GM12878 (cell line): ENCODE measurements at regions not wholly inside any gene's neighbourhood (a gene's known extent, or its start where the extent isn't known, plus 50 kb on each side); places are given as distances from the start of the nearest gene placed in this dataset.

Experiments
- ATAC-seq: fragments of 200-7000 bp; cut with Tn5 transposase; 3 replicates; pipeline ENCODE4 v1.9.1; 2020; ENCODE audit warnings: mild to moderate bottlenecking, moderate library complexity
- BruUV-seq: library from RNA; stranded (reverse); fragments of 400-500 nt; replicated peaks from 2 replicates; lab custom pipeline; 2021; lab: Mats Ljungman, UMichigan
- CTCF ChIA-PET: fragments of 300-600 bp; sonication (Branson Sonifier 250); formaldehyde crosslinking; extraction: SDS; loops from one replicate; lab custom pipeline; 2021; ENCODE audit warnings: inconsistent platforms; lab: Yijun Ruan, JAX
- POLR2A ChIA-PET: fragments of 350-600 bp; formaldehyde crosslinking; extraction: SDS; loops from one replicate; lab custom pipeline; 2021; ENCODE audit warnings: inconsistent platforms; lab: Charles Lee
- RAD21 ChIA-PET: fragments of 300-600 bp; sonication (Branson Sonifier 250); formaldehyde crosslinking; loops from one replicate; lab custom pipeline; 2023; ENCODE audit warnings: antibody characterized with exemption; ENCODE audit not compliant: unreplicated experiment; lab: Charles Lee
- SMC1A ChIA-PET: fragments of 300-600 bp; sonication (Branson Sonifier 250); formaldehyde crosslinking; loops from one replicate; lab custom pipeline; 2023; ENCODE audit not compliant: unreplicated experiment, uncharacterized antibody; lab: Charles Lee
- DNase-seq: peaks from one replicate; pipeline ENCODE4 v3.0.0-alpha.2; 2011; ENCODE audit warnings: low read depth, low spot score
- FAIRE-seq: peaks from 3 replicates; lab custom pipeline; 2011; peaks lifted over from hg19 to GRCh38; lab: Jason Lieb, UNC
- H2AFZ ChIP-seq: 2 replicates; pipeline ENCODE4 v1.6.0; 2011; ENCODE audit warnings: low read depth, low read length, control low read depth; ENCODE audit not compliant: control insufficient read depth
- H3K27ac ChIP-seq: 2 replicates; pipeline ENCODE4 v1.5.1; 2011; ENCODE audit warnings: control low read depth; ENCODE audit not compliant: control insufficient read depth, insufficient read depth
- H3K27me3 ChIP-seq, 2 experiments: replicated peaks in 1 of 2; 2 replicates each; pipeline versions ENCODE4 v1.6.0 to v1.6.1; 2011; ENCODE audit warnings: low read length in 1 of 2; ENCODE audit not compliant: control insufficient read depth in 2 of 2, insufficient read depth in 2 of 2
- H3K36me3 ChIP-seq, 2 experiments: 2 replicates each; pipeline ENCODE4 v1.5.1; 2011; ENCODE audit warnings: low read length in 1 of 2; ENCODE audit not compliant: control insufficient read depth in 2 of 2, insufficient read depth in 2 of 2
- H3K4me1 ChIP-seq: 2 replicates; pipeline ENCODE4 v1.6.1; 2011; ENCODE audit warnings: mild to moderate bottlenecking, low read length, moderate library complexity, mixed read lengths; ENCODE audit not compliant: control insufficient read depth, insufficient read depth
- H3K4me2 ChIP-seq: 2 replicates; pipeline ENCODE4 v1.6.0; 2011; ENCODE audit warnings: control low read depth; ENCODE audit not compliant: control insufficient read depth, insufficient read depth
- H3K4me3 ChIP-seq: fragments of 200-600 bp; sonication (generic); 2 replicates; pipeline ENCODE4 v1.5.1; 2016
- H3K79me2 ChIP-seq: 2 replicates; pipeline ENCODE4 v1.6.0; 2011; ENCODE audit warnings: low read length; ENCODE audit not compliant: control insufficient read depth, insufficient read depth
- H3K9ac ChIP-seq: 2 replicates; pipeline ENCODE4 v1.8.0; 2011; ENCODE audit warnings: low read length, control low read depth, mixed read lengths; ENCODE audit not compliant: control insufficient read depth, insufficient read depth
- H3K9me3 ChIP-seq: replicated peaks from 3 replicates; pipeline ENCODE4 v1.5.1; 2011; ENCODE audit warnings: mild to moderate bottlenecking, low read length; ENCODE audit not compliant: control insufficient read depth, insufficient read depth
- H4K20me1 ChIP-seq: 2 replicates; pipeline ENCODE4 v1.6.0; 2011; ENCODE audit not compliant: control insufficient read depth, insufficient read depth
- BRCA1 ChIP-seq: IDR thresholded peaks from 2 replicates; pipeline ENCODE4 v1.6.1; 2011; ENCODE audit warnings: low read depth, low read length, improper control_type of control experiment
- MTA2 ChIP-seq: fragments of 450-650 bp; IDR thresholded peaks from 2 replicates; pipeline ENCODE4 v1.6.1; 2016; ENCODE audit warnings: low read depth, mild to moderate bottlenecking, moderate library complexity
- NR2F1 ChIP-seq: fragments of 450-650 bp; conservative IDR thresholded peaks from 2 replicates; pipeline ENCODE4 v1.6.1; 2017; ENCODE audit warnings: mild to moderate bottlenecking
- RAD51 ChIP-seq: fragments of 450-650 bp; IDR thresholded peaks from 2 replicates; pipeline ENCODE4 v1.6.1; 2016; ENCODE audit warnings: moderate library complexity, mild to moderate bottlenecking, inconsistent platforms
- WGBS: methylation state at CpG from one replicate; pipeline ENCODE4 v1.1.6; 2016; ENCODE audit warnings: low lambda C conversion rate; ENCODE audit not compliant: insufficient replicate concordance, insufficient coverage; ENCODE audit errors: missing lambda C conversion rate; 5-methylcytosine and 5-hydroxymethylcytosine counted together
- in situ Hi-C: fragments of 300-500 bp; cut with MboI; formaldehyde crosslinking; loops from 9 replicates; pipeline ENCODE4 v1.14.3; 2018; ENCODE audit warnings: mixed read lengths
- intact Hi-C: fragments of 100-400 bp; cut with micrococcal nuclease; formaldehyde crosslinking; loops from one replicate; pipeline ENCODE4 v1.14.2; 2022; ENCODE audit not compliant: unreplicated experiment
- TF ChIP-seq, protein P1 (sequence below): IDR thresholded peaks from 2 replicates; pipeline ENCODE4 v1.6.1; 2011; ENCODE audit warnings: borderline replicate concordance, low read depth, mild to moderate bottlenecking, moderate library complexity, low read length; ENCODE audit not compliant: insufficient read depth, poor library complexity, severe bottlenecking
- TF ChIP-seq, protein P2 (sequence below): fragments of 450-650 bp; formaldehyde crosslinking; IDR thresholded peaks from 2 replicates; pipeline ENCODE4 v1.5.0; 2022; ENCODE audit warnings: mild to moderate bottlenecking, missing genetic modification characterization
- TF ChIP-seq, protein P3 (sequence below): fragments of 450-650 bp; formaldehyde crosslinking; IDR thresholded peaks from 2 replicates; pipeline ENCODE4 v1.4.0; 2020; ENCODE audit warnings: mild to moderate bottlenecking, moderate library complexity

DNA sequence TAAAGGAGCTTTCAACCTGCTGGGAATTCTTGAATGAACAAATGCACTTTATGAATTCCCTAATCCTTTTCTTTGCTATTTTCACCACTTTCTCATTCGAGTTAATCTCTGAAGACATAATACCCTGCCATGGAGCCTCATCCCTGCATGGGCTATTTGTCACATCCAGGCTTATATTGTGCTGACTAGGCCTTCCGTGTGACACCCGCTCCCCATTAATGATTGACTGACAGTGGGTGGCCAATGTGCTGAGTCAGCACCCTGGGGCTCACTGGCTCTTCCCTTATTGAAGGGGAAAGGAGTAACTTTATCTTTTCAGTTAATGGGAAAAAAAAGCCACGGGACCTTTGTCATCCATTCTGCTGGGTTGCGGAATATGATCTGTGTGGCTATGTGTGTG lies 1024.8 kb upstream of the EEF2KMT start (continued):
- TF ChIP-seq, protein P1, sequence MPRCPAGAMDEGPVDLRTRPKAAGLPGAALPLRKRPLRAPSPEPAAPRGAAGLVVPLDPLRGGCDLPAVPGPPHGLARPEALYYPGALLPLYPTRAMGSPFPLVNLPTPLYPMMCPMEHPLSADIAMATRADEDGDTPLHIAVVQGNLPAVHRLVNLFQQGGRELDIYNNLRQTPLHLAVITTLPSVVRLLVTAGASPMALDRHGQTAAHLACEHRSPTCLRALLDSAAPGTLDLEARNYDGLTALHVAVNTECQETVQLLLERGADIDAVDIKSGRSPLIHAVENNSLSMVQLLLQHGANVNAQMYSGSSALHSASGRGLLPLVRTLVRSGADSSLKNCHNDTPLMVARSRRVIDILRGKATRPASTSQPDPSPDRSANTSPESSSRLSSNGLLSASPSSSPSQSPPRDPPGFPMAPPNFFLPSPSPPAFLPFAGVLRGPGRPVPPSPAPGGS = no peak
- no peak for TF ChIP-seq BRCA1

DNA sequence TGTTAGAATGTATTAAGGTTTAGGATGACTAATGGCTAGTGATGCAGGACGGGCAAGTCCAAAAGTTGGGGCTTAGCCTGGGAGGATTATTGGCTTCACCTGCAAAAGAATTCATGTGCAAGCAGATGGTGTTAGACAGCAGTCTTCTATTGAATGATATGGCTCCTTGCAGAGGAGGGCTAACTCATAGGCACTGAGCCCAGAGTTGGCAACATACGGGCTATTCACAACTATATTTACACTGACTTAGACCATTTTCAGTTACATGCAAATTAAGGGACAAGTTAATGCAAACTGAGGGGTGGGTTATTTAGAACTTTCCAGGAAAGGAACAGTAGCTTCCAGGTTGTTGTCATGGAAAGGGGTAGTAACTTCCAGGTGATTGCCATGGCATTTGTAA lies 1017.1 kb upstream of the EEF2KMT start:
- in situ Hi-C loops (no loop called here), intact Hi-C loops (no loop called here)
- H4K20me1 ChIP-seq = no peaks in the 10 kb centered on the region
- H3K4me3 ChIP-seq = no peak overlapping the region
- H3K27me3 ChIP-seq = no peaks in the 10 kb centered on the region
- no peaks in the 10 kb centered on the region for H3K4me1 ChIP-seq
- no peaks in the 10 kb centered on the region for H3K36me3 ChIP-seq
- no peak overlapping the region for H2AFZ ChIP-seq
- no peak for ATAC-seq
- TF ChIP-seq, protein P2, sequence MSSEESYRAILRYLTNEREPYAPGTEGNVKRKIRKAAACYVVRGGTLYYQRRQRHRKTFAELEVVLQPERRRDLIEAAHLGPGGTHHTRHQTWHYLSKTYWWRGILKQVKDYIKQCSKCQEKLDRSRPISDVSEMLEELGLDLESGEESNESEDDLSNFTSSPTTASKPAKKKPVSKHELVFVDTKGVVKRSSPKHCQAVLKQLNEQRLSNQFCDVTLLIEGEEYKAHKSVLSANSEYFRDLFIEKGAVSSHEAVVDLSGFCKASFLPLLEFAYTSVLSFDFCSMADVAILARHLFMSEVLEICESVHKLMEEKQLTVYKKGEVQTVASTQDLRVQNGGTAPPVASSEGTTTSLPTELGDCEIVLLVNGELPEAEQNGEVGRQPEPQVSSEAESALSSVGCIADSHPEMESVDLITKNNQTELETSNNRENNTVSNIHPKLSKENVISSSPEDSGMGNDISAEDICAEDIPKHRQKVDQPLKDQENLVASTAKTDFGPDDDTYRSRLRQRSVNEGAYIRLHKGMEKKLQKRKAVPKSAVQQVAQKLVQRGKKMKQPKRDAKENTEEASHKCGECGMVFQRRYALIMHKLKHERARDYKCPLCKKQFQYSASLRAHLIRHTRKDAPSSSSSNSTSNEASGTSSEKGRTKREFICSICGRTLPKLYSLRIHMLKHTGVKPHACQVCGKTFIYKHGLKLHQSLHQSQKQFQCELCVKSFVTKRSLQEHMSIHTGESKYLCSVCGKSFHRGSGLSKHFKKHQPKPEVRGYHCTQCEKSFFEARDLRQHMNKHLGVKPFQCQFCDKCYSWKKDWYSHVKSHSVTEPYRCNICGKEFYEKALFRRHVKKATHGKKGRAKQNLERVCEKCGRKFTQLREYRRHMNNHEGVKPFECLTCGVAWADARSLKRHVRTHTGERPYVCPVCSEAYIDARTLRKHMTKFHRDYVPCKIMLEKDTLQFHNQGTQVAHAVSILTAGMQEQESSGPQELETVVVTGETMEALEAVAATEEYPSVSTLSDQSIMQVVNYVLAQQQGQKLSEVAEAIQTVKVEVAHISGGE = no peak
- TF ChIP-seq NR2F1 (no peak), RAD51 (no peak), MTA2 (no peak)
- TF ChIP-seq, protein P3, sequence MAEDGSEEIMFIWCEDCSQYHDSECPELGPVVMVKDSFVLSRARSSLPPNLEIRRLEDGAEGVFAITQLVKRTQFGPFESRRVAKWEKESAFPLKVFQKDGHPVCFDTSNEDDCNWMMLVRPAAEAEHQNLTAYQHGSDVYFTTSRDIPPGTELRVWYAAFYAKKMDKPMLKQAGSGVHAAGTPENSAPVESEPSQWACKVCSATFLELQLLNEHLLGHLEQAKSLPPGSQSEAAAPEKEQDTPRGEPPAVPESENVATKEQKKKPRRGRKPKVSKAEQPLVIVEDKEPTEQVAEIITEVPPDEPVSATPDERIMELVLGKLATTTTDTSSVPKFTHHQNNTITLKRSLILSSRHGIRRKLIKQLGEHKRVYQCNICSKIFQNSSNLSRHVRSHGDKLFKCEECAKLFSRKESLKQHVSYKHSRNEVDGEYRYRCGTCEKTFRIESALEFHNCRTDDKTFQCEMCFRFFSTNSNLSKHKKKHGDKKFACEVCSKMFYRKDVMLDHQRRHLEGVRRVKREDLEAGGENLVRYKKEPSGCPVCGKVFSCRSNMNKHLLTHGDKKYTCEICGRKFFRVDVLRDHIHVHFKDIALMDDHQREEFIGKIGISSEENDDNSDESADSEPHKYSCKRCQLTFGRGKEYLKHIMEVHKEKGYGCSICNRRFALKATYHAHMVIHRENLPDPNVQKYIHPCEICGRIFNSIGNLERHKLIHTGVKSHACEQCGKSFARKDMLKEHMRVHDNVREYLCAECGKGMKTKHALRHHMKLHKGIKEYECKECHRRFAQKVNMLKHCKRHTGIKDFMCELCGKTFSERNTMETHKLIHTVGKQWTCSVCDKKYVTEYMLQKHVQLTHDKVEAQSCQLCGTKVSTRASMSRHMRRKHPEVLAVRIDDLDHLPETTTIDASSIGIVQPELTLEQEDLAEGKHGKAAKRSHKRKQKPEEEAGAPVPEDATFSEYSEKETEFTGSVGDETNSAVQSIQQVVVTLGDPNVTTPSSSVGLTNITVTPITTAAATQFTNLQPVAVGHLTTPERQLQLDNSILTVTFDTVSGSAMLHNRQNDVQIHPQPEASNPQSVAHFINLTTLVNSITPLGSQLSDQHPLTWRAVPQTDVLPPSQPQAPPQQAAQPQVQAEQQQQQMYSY = no peak
- ChIA-PET SMC1A (no interaction called here), RAD21 (no interaction called here), CTCF (no interaction called here), POLR2A (no interaction called here)
- H3K4me2 ChIP-seq = no peak overlapping the region
- FAIRE-seq = no peak
- DNase-seq = no peak
- BruUV-seq = no TSS peak
- H3K79me2 ChIP-seq = no peaks in the 10 kb centered on the region
- H3K9me3 ChIP-seq = no peaks in the 10 kb centered on the region; the same call in 2 of the 3 replicates
- WGBS = 21% methylated on average over 2 of the region's 2 CpGs
- no peak overlapping the region for H3K9ac ChIP-seq
- no peak overlapping the region for H3K27ac ChIP-seq
